Vagina (tissue), 2 donors: ENCODE measurements at regions not wholly inside any gene's neighbourhood (a gene's known extent, or its start where the extent isn't known, plus 50 kb on each side); places are given as distances from the start of the nearest gene placed in this dataset.
"Not testable (repeated sequence)": the region's sequence is repeated elsewhere in the genome, so short reads cannot be mapped to it uniquely, and the experiment has no call there.

Experiments
- DNase-seq, 2 donors: peaks; one replicate each; pipeline ENCODE4 v3.0.0-alpha.2; 2017; ENCODE audit errors: extremely low spot score in 2 of 2
- H3K27ac ChIP-seq: fragments of 200-600 bp; sonication (generic); one replicate; pipeline ENCODE4 v1.5.1; 2019
- H3K27me3 ChIP-seq: fragments of 200-600 bp; sonication (generic); one replicate; pipeline ENCODE4 v1.5.1; 2019
- H3K36me3 ChIP-seq, 2 donors: fragments of 200-600 bp; sonication (generic); one replicate each; pipeline ENCODE4 v1.5.1; 2017 to 2019
- H3K4me1 ChIP-seq: fragments of 200-600 bp; sonication (generic); one replicate; pipeline ENCODE4 v1.5.1; 2019
- H3K4me3 ChIP-seq, 2 donors: fragments of 200-600 bp; sonication (generic); 1 replicate in 1 of 2; 2 replicates in 1 of 2; pipeline ENCODE4 v1.5.1; 2016 to 2019
- H3K9me3 ChIP-seq: fragments of 200-600 bp; sonication (generic); one replicate; pipeline ENCODE4 v1.5.1; 2019
- CTCF ChIP-seq, 3 experiments: fragments of 450-650 bp in 2 of 3; fragments of 200-600 bp in 1 of 3; sonication (generic) in 1 of 3; IDR thresholded peaks; one replicate each; pipeline ENCODE4 v1.5.1; 2017 to 2019; ENCODE audit warnings: antibody characterized with exemption in 3 of 3, mild to moderate bottlenecking in 2 of 3, moderate library complexity in 2 of 3
- POLR2A ChIP-seq, 2 donors: fragments of 450-650 bp; IDR thresholded peaks; one replicate each; pipeline ENCODE4 v1.6.1; 2017; ENCODE audit warnings: antibody characterized with exemption in 2 of 2, mild to moderate bottlenecking in 2 of 2, moderate library complexity in 2 of 2
- POLR2AphosphoS5 ChIP-seq, 2 donors: sonication (generic); formaldehyde crosslinking; IDR thresholded peaks; one replicate each; pipeline ENCODE4 v1.9.0; 2017; ENCODE audit warnings: antibody characterized with exemption in 2 of 2, mild to moderate bottlenecking in 2 of 2, low read depth in 1 of 2; ENCODE audit not compliant: insufficient read depth in 1 of 2
- intact Hi-C: fragments of 100-400 bp; cut with DNase I; formaldehyde crosslinking; loops from one replicate; pipeline ENCODE4 v1.15.1; 2023

GRCh38 chr2:58334414-58334813, 93.3 kb upstream of the FANCL start:
- Histone ChIP-seq H3K9me3 (no peaks in the 10 kb centered on the region), H3K36me3 (no peaks in the 10 kb centered on the region), H3K4me1 (no peaks in the 10 kb centered on the region), H3K4me3 (no peak overlapping the region), H3K27me3 (no peaks in the 10 kb centered on the region), H3K27ac (no peak overlapping the region)
- TF ChIP-seq CTCF (IDR thresholded peaks at IDR 0.05) (no peak), POLR2AphosphoS5 (IDR thresholded peaks at IDR 0.05; ENCODE audit: insufficient read depth in 1 of 2, low read depth in 1 of 2) (no peak), POLR2A (IDR thresholded peaks at IDR 0.05) (no peak)
- intact Hi-C loops, result no loop called here
- DNase-seq, result no peak

GRCh38 chr2:58325296-58325895, 84.3 kb upstream of the FANCL start:
- H3K4me1 ChIP-seq, DNase-seq, H3K36me3 ChIP-seq, H3K4me3 ChIP-seq, intact Hi-C loops, H3K27ac ChIP-seq, H3K27me3 ChIP-seq, H3K9me3 ChIP-seq: not testable (repeated sequence)

GRCh38 chr2:58319481-58319880, 78.4 kb upstream of the FANCL start:
- no peaks in the 10 kb centered on the region for H3K27me3 ChIP-seq
- intact Hi-C loops, result no loop called here
- no peak for DNase-seq

GRCh38 chr2:58318949-58319348, 77.8 kb upstream of the FANCL start:
- H3K4me3 ChIP-seq, H3K36me3 ChIP-seq, H3K4me1 ChIP-seq, H3K27ac ChIP-seq, H3K9me3 ChIP-seq, intact Hi-C loops, H3K27me3 ChIP-seq, DNase-seq: not testable (repeated sequence)

More at GRCh38 chr2:58319481-58319880, 78.4 kb upstream of the FANCL start:
- H3K4me1 ChIP-seq, result no peaks in the 10 kb centered on the region
- H3K27ac ChIP-seq, result no peak overlapping the region
- H3K36me3 ChIP-seq, result no peaks in the 10 kb centered on the region
- TF ChIP-seq POLR2AphosphoS5 (IDR thresholded peaks at IDR 0.05; ENCODE audit: insufficient read depth in 1 of 2, low read depth in 1 of 2) (no peak), POLR2A (IDR thresholded peaks at IDR 0.05) (no peak), CTCF (IDR thresholded peaks at IDR 0.05) (no peak)
- H3K9me3 ChIP-seq, result no peaks in the 10 kb centered on the region
- no peak overlapping the region for H3K4me3 ChIP-seq

- DNase-seq, result no peak
- no peak for TF ChIP-seq POLR2A (IDR thresholded peaks at IDR 0.05)
- TF ChIP-seq CTCF (IDR thresholded peaks at IDR 0.05), result no peak
- TF ChIP-seq POLR2AphosphoS5 (IDR thresholded peaks at IDR 0.05; ENCODE audit: insufficient read depth in 1 of 2, low read depth in 1 of 2), result no peak
- Histone ChIP-seq H3K4me1 (no peaks in the 10 kb centered on the region), H3K9me3 (no peaks in the 10 kb centered on the region), H3K36me3 (no peaks in the 10 kb centered on the region), H3K4me3 (no peak overlapping the region), H3K27ac (no peak overlapping the region), H3K27me3 (no peaks in the 10 kb centered on the region)
- intact Hi-C loops, result no loop called here
Measured at GRCh38 chr2:58313926-58314325, 72.8 kb upstream of the FANCL start.

DNA sequence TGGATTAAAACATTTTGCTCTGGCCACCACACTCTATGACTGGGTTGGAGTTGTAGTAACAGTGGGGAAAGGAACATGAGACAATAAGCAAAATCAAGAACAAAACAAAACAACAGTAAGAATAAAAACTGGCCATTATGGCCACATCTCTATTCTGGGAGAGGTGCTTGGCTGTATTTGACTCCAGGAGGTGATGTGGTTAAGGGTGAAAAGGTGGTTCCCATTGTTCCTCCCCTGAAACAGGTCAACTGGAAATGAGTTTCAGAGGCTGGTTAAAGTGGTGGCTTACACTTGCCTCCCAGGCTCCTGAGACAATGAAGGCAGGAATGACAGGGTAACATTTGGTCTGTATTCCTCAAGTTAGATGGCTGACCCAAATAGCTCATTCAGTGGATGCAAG, 67.3 kb upstream of the FANCL start:
- intact Hi-C loops, result no loop called here
- DNase-seq, result no peak
- no peak overlapping the region for H3K27ac ChIP-seq

More for the DNA sequence above, 67.3 kb upstream of the FANCL start:
- no peak for TF ChIP-seq POLR2A (IDR thresholded peaks at IDR 0.05)
- TF ChIP-seq POLR2AphosphoS5 (IDR thresholded peaks at IDR 0.05; ENCODE audit: insufficient read depth in 1 of 2, low read depth in 1 of 2), result no peak
- TF ChIP-seq CTCF (IDR thresholded peaks at IDR 0.05), result no peak
- Histone ChIP-seq H3K4me1 (no peaks in the 10 kb centered on the region), H3K9me3 (no peaks in the 10 kb centered on the region), H3K4me3 (no peak overlapping the region), H3K36me3 (no peaks in the 10 kb centered on the region), H3K27me3 (no peaks in the 10 kb centered on the region)
